Liver (tissue), 6 donors: ENCODE measurements at regions not wholly inside any gene's neighbourhood (a gene's known extent, or its start where the extent isn't known, plus 50 kb on each side); places are given as distances from the start of the nearest gene placed in this dataset.
"Not testable (repeated sequence)": the region's sequence is repeated elsewhere in the genome, so short reads cannot be mapped to it uniquely, and the experiment has no call there.

Source experiments
- DNase-seq: peaks from one replicate; pipeline ENCODE4 v3.0.0-alpha.2; 2017; ENCODE audit warnings: low spot score
- H3K27ac ChIP-seq, 2 donors: one replicate each; pipeline ENCODE4 v1.7.0; 2013; ENCODE audit warnings: inconsistent platforms in 2 of 2, low read length in 2 of 2, control low read depth in 1 of 2, low read depth in 1 of 2, mild to moderate bottlenecking in 1 of 2
- H3K27me3 ChIP-seq, 4 donors: one replicate each; pipeline versions ENCODE4 v1.6.1 to v1.7.0; 2013; ENCODE audit warnings: low read length in 3 of 4, inconsistent platforms in 1 of 4, mild to moderate bottlenecking in 1 of 4, moderate library complexity in 1 of 4; ENCODE audit not compliant: control insufficient read depth in 4 of 4, insufficient read depth in 4 of 4
- H3K36me3 ChIP-seq, 4 donors: one replicate each; pipeline versions ENCODE4 v1.6.1 to v1.7.0; 2013; ENCODE audit warnings: low read length in 3 of 4, mild to moderate bottlenecking in 3 of 4, low read depth in 1 of 4, moderate library complexity in 1 of 4; ENCODE audit not compliant: control insufficient read depth in 4 of 4, insufficient read depth in 3 of 4
- H3K4me1 ChIP-seq, 4 donors: one replicate each; pipeline versions ENCODE4 v1.6.1 to v1.7.0; 2013; ENCODE audit warnings: low read length in 3 of 4, mild to moderate bottlenecking in 3 of 4, moderate library complexity in 1 of 4; ENCODE audit not compliant: control insufficient read depth in 4 of 4, insufficient read depth in 4 of 4
- H3K4me3 ChIP-seq, 3 donors: one replicate each; pipeline versions ENCODE4 v1.6.1 to v1.7.0; 2013; ENCODE audit warnings: low read length in 3 of 3, control low read depth in 1 of 3, low read depth in 1 of 3, mild to moderate bottlenecking in 1 of 3
- H3K9ac ChIP-seq, 2 donors: one replicate each; pipeline ENCODE4 v1.7.0; 2013; ENCODE audit warnings: low read length in 2 of 2, mild to moderate bottlenecking in 2 of 2, moderate library complexity in 2 of 2, control low read depth in 1 of 2, low read depth in 1 of 2
- H3K9me3 ChIP-seq, 4 donors: one replicate each; pipeline versions ENCODE4 v1.6.1 to v1.7.0; 2013; ENCODE audit warnings: low read length in 3 of 4; ENCODE audit not compliant: control insufficient read depth in 4 of 4
- WGBS: extraction: QIAGEN DNeasy Blood & Tissue Kit; methylation state at CpG from one replicate; pipeline ENCODE4 v1.1.7; 2013; 5-methylcytosine and 5-hydroxymethylcytosine counted together
- donor health status: healthy.
- donor health status: healthy.
- donor health status: healthy.

DNA sequence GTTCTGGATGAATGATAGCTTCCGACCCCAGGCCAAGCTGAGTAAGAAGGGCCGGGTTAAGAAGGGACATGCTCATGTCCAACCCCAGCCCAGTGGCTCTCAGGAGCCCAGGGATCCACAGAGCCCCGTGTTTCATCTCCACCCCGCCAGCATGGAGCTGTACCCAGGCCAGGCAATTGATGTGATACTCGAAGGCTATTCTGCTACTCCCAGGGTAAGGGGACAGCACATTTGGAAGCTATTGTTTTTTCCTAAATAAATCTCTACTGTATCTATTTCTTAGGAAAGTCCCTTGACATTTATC, 255.0 kb upstream of the NBPF12 start:
- WGBS, result 86% methylated on average over 2 of the region's 5 CpGs
- H3K9ac ChIP-seq, H3K4me3 ChIP-seq, H3K4me1 ChIP-seq, H3K9me3 ChIP-seq, DNase-seq, H3K27me3 ChIP-seq, H3K27ac ChIP-seq, H3K36me3 ChIP-seq: not testable (repeated sequence)

GRCh38 chr1:146682227-146683125, 255.6 kb upstream of the NBPF12 start:
- not testable (repeated sequence) for H3K9ac ChIP-seq, H3K27me3 ChIP-seq, H3K9me3 ChIP-seq, H3K36me3 ChIP-seq, H3K4me3 ChIP-seq, DNase-seq, H3K27ac ChIP-seq, H3K4me1 ChIP-seq
- 68% methylated on average over 7 of the region's 11 CpGs for WGBS

DNA sequence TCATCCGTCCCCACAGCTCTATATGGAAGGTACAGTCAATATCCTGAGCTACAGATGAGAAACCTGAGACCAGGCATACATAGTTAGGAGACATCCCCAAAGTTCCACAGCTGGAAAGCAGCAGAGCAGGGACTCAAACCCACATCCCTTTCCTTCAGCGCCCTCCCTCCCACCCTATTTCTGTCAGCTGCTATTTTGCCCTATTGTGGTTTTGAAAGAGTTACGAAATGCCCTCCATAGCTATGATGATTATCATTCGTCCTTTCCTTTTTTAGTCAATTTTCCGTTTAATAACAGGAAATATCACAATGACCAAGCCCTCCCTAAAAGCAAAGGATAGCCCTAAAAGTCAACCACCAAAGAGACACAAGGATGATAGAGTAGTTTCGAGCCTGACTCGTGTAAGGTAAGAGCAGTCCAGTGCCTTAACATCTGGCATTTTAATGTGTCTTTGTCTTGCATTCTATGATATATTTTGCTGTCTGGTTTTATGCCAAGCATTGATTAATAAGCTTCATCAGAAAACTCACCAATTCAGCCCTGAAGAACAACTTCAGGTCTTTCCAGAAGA, 264.3 kb upstream of the NBPF12 start:
- H3K9me3 ChIP-seq, H3K27ac ChIP-seq, H3K9ac ChIP-seq, H3K27me3 ChIP-seq, H3K4me1 ChIP-seq, H3K4me3 ChIP-seq, DNase-seq, H3K36me3 ChIP-seq: not testable (repeated sequence)
- 60% methylated on average over 7 of the region's 7 CpGs for WGBS

- DNase-seq, H3K9ac ChIP-seq, H3K27ac ChIP-seq, H3K27me3 ChIP-seq, H3K4me3 ChIP-seq, H3K9me3 ChIP-seq, H3K4me1 ChIP-seq, H3K36me3 ChIP-seq: not testable (repeated sequence)
- 84% methylated on average over 4 of the region's 7 CpGs for WGBS
These were observed 265.5 kb upstream of the NBPF12 start for GRCh38 chr1:146672608-146673007.

DNA sequence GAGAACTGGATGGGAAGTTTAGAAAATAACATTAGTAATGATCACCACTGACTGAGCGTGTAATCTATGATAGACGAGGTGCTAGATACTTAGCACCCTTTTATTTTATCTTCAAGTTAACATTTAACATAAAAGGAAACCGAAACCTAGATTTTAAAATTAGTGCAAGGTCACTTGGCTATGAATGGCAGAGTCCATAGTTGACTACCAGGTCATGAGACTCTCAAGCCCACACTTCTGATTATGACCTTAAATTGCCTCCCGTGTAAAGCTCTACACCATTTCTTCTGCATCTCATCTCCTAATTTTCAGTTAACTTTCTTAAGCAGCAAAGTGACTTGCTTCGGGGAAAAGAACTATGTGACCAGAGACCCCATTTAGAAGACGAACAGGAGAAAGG, 266.5 kb upstream of the NBPF12 start:
- H3K9me3 ChIP-seq, H3K4me3 ChIP-seq, H3K9ac ChIP-seq, H3K36me3 ChIP-seq, DNase-seq, H3K4me1 ChIP-seq, H3K27me3 ChIP-seq, H3K27ac ChIP-seq: not testable (repeated sequence)
- WGBS, result 82% methylated on average over 6 of the region's 6 CpGs

GRCh38 chr1:146670832-146671566, 267.1 kb upstream of the NBPF12 start:
- H3K9ac ChIP-seq, H3K36me3 ChIP-seq, H3K27me3 ChIP-seq, H3K4me1 ChIP-seq, H3K4me3 ChIP-seq, H3K9me3 ChIP-seq, H3K27ac ChIP-seq, DNase-seq: not testable (repeated sequence)
- WGBS, result 74% methylated on average over 7 of the region's 10 CpGs

GRCh38 chr1:146666275-146666674, 271.8 kb upstream of the NBPF12 start:
- not testable (repeated sequence) for H3K9ac ChIP-seq, DNase-seq, H3K36me3 ChIP-seq, H3K4me1 ChIP-seq, H3K9me3 ChIP-seq, H3K27ac ChIP-seq, H3K27me3 ChIP-seq, H3K4me3 ChIP-seq
- WGBS, result 53% methylated on average over 1 of the region's 1 CpG

DNA sequence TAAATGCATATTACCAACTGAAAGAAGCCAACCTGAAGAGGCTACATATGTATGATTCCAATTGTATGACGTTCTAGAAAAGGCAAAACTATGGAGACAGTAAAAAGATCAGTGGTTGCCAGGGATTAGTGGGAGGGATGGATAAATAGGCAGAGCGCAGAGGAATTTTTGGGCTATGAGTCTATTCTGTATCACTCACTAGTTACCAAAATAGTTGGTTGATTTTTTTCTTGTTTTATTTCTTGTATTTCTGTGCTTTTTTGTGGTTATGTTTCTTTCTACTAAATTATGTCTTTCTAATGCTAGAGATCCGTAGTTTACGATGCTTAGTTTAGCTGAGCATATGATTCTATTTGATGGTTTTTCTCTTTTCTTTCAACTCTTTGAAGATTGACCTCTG, 277.9 kb upstream of the NBPF12 start:
- H3K36me3 ChIP-seq, H3K27ac ChIP-seq, H3K9me3 ChIP-seq, H3K9ac ChIP-seq, DNase-seq, H3K4me3 ChIP-seq, H3K4me1 ChIP-seq, H3K27me3 ChIP-seq: not testable (repeated sequence)
- WGBS, result 89% methylated on average over 3 of the region's 4 CpGs
